ENCODE measurements at regions not wholly inside any gene's neighbourhood (a gene's known extent, or its start where the extent isn't known, plus 50 kb on each side); places are given as distances from the start of the nearest gene placed in this dataset.

DNA sequence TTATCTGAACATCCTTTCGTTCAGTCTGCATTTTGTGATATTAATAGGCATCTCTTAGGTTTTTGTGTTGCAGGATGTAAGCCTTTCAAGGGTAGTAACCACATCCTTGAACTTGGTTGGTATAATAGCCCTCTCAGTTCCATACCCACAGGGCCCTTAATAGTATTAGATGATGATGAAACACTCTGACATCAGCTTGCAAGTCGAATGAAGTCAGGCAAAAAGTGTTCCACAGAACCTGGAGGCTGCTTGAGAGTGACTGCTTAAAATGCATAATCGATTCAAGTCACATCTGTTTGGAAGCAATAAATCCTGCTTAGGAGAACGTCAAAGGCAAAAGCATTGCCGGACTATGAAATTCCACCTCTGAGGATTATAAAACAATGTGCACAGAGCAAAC, 415.6 kb upstream of the KAZN start:
- no peaks in the 10 kb centered on the region for H3K4me1 Mint-ChIP-seq
- Histone ChIP-seq H3K4me3 (ENCODE audit: control extremely low read depth in 1 of 5, extremely low read depth in 1 of 5, insufficient read depth in 1 of 5, low read depth in 2 of 5, low read length in 4 of 5) (no peak overlapping the region), H3K4me2 (replicated peaks; ENCODE audit: low read depth, low read length, poor library complexity, severe bottlenecking) (no peak overlapping the region), H3K27me3 (replicated peaks in 1 of 4; ENCODE audit: control extremely low read depth in 1 of 4, control insufficient read depth in 3 of 4, insufficient read depth in 4 of 4, low read length in 3 of 4) (peaks cover 0 to 8% (median 2%) of the 10 kb centered on the region in 4 experiments), H3K36me3 (replicated peaks in 1 of 2; ENCODE audit: control extremely low read depth in 1 of 2, control insufficient read depth in 1 of 2, extremely low read depth in 1 of 2, insufficient read depth in 2 of 2, low read length in 1 of 2) (no peaks in the 10 kb centered on the region), H3K79me2 (ENCODE audit: control insufficient read depth, insufficient read depth, low read length) (no peaks in the 10 kb centered on the region), H3K9me3 (ENCODE audit: control extremely low read depth in 1 of 3, control insufficient read depth in 2 of 3, insufficient read depth in 1 of 3, low read length in 2 of 3) (no peaks in the 10 kb centered on the region), H2AFZ (ENCODE audit: insufficient read depth, low read depth, low read length, poor library complexity, severe bottlenecking) (no peak overlapping the region), H4K20me1 (ENCODE audit: control insufficient read depth, insufficient read depth, low read length, poor library complexity, severe bottlenecking) (no peaks in the 10 kb centered on the region), H3K9ac (ENCODE audit: low read length) (no peak overlapping the region), H3K27ac (ENCODE audit: low read length in 2 of 2) (no peak overlapping the region), H3K4me1 (ENCODE audit: control insufficient read depth in 2 of 2, insufficient read depth in 2 of 2, low read length in 2 of 2) (no peaks in the 10 kb centered on the region)
- no peak for TF ChIP-seq EZH2 (IDR thresholded peaks at IDR 0.05; ENCODE audit: borderline replicate concordance, insufficient read depth, low read depth, low read length, poor library complexity, severe bottlenecking)
- TF ChIP-seq CTCF (IDR thresholded peaks at IDR 0.05): no peak
- intact Hi-C loops (cut with micrococcal nuclease): no loop called here
- H3K27ac Mint-ChIP-seq: no peak overlapping the region
- WGBS (ENCODE audit: insufficient coverage): 63% methylated on average over 1 of the region's 5 CpGs
- H3K4me3 Mint-ChIP-seq: no peak overlapping the region
- ATAC-seq (ENCODE audit: low read depth): no peak
- DNase-seq: no peak
- ChIA-PET CTCF (no interaction called here), POLR2A (no interaction called here)
- H3K9me3 Mint-ChIP-seq (ENCODE audit: insufficient read depth): no peaks in the 10 kb centered on the region
- H3K27me3 Mint-ChIP-seq: peaks cover 41% of the 10 kb centered on the region

DNA sequence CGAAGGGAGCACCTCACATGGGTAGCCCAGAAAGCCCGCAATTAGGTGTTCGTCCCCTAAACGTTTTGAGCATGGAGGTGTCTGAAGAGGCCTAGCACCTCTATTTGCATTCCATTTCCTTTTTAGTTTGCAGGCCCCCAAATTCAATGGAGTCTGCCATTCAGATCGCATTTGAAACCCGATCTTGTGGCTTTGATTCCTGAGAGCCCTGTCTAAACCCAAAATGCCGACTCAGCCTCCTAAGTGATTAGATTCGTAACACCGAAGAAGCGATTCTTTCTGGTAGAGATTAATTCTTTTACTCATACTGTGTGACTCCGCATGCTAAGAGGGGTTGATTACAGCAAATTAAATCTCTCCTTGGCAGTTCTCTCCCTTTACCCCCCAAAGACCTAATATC, 415.2 kb upstream of the KAZN start:
- POLR2A ChIA-PET: no interaction called here
- Histone ChIP-seq H3K4me1 (ENCODE audit: control insufficient read depth in 2 of 2, insufficient read depth in 2 of 2, low read length in 2 of 2) (no peaks in the 10 kb centered on the region), H3K4me2 (replicated peaks; ENCODE audit: low read depth, low read length, poor library complexity, severe bottlenecking) (no peak overlapping the region), H2AFZ (ENCODE audit: insufficient read depth, low read depth, low read length, poor library complexity, severe bottlenecking) (no peak overlapping the region), H3K27me3 (replicated peaks in 1 of 4; ENCODE audit: control extremely low read depth in 1 of 4, control insufficient read depth in 3 of 4, insufficient read depth in 4 of 4, low read length in 3 of 4) (peaks cover 0 to 8% (median 2%) of the 10 kb centered on the region in 4 experiments), H3K9me3 (ENCODE audit: control extremely low read depth in 1 of 3, control insufficient read depth in 2 of 3, insufficient read depth in 1 of 3, low read length in 2 of 3) (no peaks in the 10 kb centered on the region), H3K27ac (ENCODE audit: low read length in 2 of 2) (no peak overlapping the region), H4K20me1 (ENCODE audit: control insufficient read depth, insufficient read depth, low read length, poor library complexity, severe bottlenecking) (no peaks in the 10 kb centered on the region), H3K9ac (ENCODE audit: low read length) (no peak overlapping the region), H3K4me3 (ENCODE audit: control extremely low read depth in 1 of 5, extremely low read depth in 1 of 5, insufficient read depth in 1 of 5, low read depth in 2 of 5, low read length in 4 of 5) (no peak overlapping the region), H3K36me3 (replicated peaks in 1 of 2; ENCODE audit: control extremely low read depth in 1 of 2, control insufficient read depth in 1 of 2, extremely low read depth in 1 of 2, insufficient read depth in 2 of 2, low read length in 1 of 2) (no peaks in the 10 kb centered on the region), H3K79me2 (ENCODE audit: control insufficient read depth, insufficient read depth, low read length) (no peaks in the 10 kb centered on the region)
- TF ChIP-seq CTCF (IDR thresholded peaks at IDR 0.05) (no peak), EZH2 (IDR thresholded peaks at IDR 0.05; ENCODE audit: borderline replicate concordance, insufficient read depth, low read depth, low read length, poor library complexity, severe bottlenecking) (no peak)
- Mint-ChIP-seq H3K27me3 (peaks cover 42% of the 10 kb centered on the region), H3K27ac (no peak overlapping the region), H3K9me3 (ENCODE audit: insufficient read depth) (no peaks in the 10 kb centered on the region), H3K4me1 (no peaks in the 10 kb centered on the region), H3K4me3 (no peak overlapping the region)
- WGBS (ENCODE audit: insufficient coverage): 86% methylated on average over 10 of the region's 11 CpGs
- CTCF ChIA-PET: no interaction called here
- ATAC-seq (ENCODE audit: low read depth) (no peak), DNase-seq (no peak)
- intact Hi-C loops (cut with micrococcal nuclease): no loop called here

Data from B cell (primary cell).